ENCODE measurements at regions not wholly inside any gene's neighbourhood (a gene's known extent, or its start where the extent isn't known, plus 50 kb on each side); places are given as distances from the start of the nearest gene placed in this dataset.

- TF ChIP-seq MAX (IDR thresholded peaks at IDR 0.05; ENCODE audit: low read depth, low read length) (no peak), MYC (IDR thresholded peaks at IDR 0.05; ENCODE audit: low read depth, low read length) (no peak), POLR2A (IDR thresholded peaks at IDR 0.05; ENCODE audit: extremely low read depth, insufficient read length) (no peak), CTCF (IDR thresholded peaks at IDR 0.05; ENCODE audit: low read depth, low read length) (no peak)
- DNase-seq (ENCODE audit: low read depth): no peak
- no peak overlapping the region for H3K4me3 ChIP-seq (ENCODE audit: low read depth, low read length)
Observed at GRCh38 chr13:27847669-27848068, 55.4 kb downstream of the GSX1 start.

- peak; percentile 81 for DNase-seq (ENCODE audit: low read depth)
- no peak for TF ChIP-seq CTCF (IDR thresholded peaks at IDR 0.05; ENCODE audit: low read depth, low read length)
- TF ChIP-seq POLR2A (IDR thresholded peaks at IDR 0.05; ENCODE audit: extremely low read depth, insufficient read length): no peak
- peak; percentile 52; the same call in 1 of the 2 replicates for TF ChIP-seq MYC (IDR thresholded peaks at IDR 0.05; ENCODE audit: low read depth, low read length)
- peak; percentile 56; the same call in 1 of the 2 replicates for TF ChIP-seq MAX (IDR thresholded peaks at IDR 0.05; ENCODE audit: low read depth, low read length)
- H3K4me3 ChIP-seq (ENCODE audit: low read depth, low read length): no peak overlapping the region
Observed at GRCh38 chr13:27851096-27851850, 59.0 kb downstream of the GSX1 start.

- H3K4me3 ChIP-seq (ENCODE audit: low read depth, low read length): no peak overlapping the region
- DNase-seq (ENCODE audit: low read depth): no peak
- TF ChIP-seq CTCF (IDR thresholded peaks at IDR 0.05; ENCODE audit: low read depth, low read length) (no peak), MYC (IDR thresholded peaks at IDR 0.05; ENCODE audit: low read depth, low read length) (no peak), MAX (IDR thresholded peaks at IDR 0.05; ENCODE audit: low read depth, low read length) (no peak), POLR2A (IDR thresholded peaks at IDR 0.05; ENCODE audit: extremely low read depth, insufficient read length) (no peak)
Observed at GRCh38 chr13:27852491-27852890, 60.2 kb downstream of the GSX1 start.

- no peak for DNase-seq (ENCODE audit: low read depth)
- H3K4me3 ChIP-seq (ENCODE audit: low read depth, low read length): no peak overlapping the region
- no peak for TF ChIP-seq MAX (IDR thresholded peaks at IDR 0.05; ENCODE audit: low read depth, low read length)
- TF ChIP-seq POLR2A (IDR thresholded peaks at IDR 0.05; ENCODE audit: extremely low read depth, insufficient read length): no peak
- no peak for TF ChIP-seq CTCF (IDR thresholded peaks at IDR 0.05; ENCODE audit: low read depth, low read length)
- no peak for TF ChIP-seq MYC (IDR thresholded peaks at IDR 0.05; ENCODE audit: low read depth, low read length)
Observed at GRCh38 chr13:27853335-27853734, 61.1 kb downstream of the GSX1 start.

GRCh38 chr13:27853861-27854260 lies 61.6 kb downstream of the GSX1 start:
- H3K4me3 ChIP-seq (ENCODE audit: low read depth, low read length): no peak overlapping the region
- DNase-seq (ENCODE audit: low read depth): no peak
- TF ChIP-seq MAX (IDR thresholded peaks at IDR 0.05; ENCODE audit: low read depth, low read length) (no peak), MYC (IDR thresholded peaks at IDR 0.05; ENCODE audit: low read depth, low read length) (no peak), CTCF (IDR thresholded peaks at IDR 0.05; ENCODE audit: low read depth, low read length) (no peak), POLR2A (IDR thresholded peaks at IDR 0.05; ENCODE audit: extremely low read depth, insufficient read length) (no peak)

Data from NB4 (cell line).